M059J (cell line): ENCODE measurements at regions not wholly inside any gene's neighbourhood (a gene's known extent, or its start where the extent isn't known, plus 50 kb on each side); places are given as distances from the start of the nearest gene placed in this dataset.
A peak's percentile ranks its signal among the peaks of the same experiment; 100 is the strongest.
"Not testable (repeated sequence)": the region's sequence is repeated elsewhere in the genome, so short reads cannot be mapped to it uniquely, and the experiment has no call there.

Experiments
- DNase-seq: peaks from one replicate; pipeline ENCODE4 v3.0.0-alpha.2; 2012; ENCODE audit warnings: low read depth

DNA sequence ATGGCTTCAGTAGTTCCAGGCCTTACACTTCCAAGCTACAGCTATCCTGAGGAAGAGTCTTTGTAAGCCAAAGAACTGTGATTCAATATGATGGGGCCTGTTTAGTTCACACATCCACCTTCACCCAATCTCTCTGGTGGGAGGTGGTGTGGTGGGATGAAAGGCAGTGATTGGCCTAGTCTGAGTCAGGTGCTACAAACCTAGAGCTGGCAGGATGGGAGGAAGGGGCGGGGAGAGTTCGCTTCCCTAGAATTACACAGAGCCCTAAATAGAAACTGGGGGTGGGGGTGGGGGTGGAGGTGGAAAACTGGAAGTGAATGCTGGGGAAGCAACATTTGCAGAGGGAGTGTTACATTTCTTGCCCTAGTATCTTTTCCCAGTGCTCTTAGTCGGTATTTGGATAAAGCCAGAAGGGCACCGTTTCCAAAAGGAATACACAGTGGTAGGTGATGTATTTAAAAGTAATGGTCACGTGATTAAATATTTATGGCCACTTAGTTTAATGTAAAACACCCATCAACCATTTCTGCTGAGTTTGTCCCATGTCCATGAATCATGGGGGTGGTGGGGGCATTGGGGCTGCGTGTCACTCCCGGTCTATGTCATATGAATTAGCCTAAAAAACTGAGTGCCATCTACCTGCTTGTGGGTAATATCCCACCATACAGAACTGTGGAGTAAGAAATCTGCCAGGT lies 247.6 kb upstream of the PROK2 start:
- DNase-seq: no peak

DNA sequence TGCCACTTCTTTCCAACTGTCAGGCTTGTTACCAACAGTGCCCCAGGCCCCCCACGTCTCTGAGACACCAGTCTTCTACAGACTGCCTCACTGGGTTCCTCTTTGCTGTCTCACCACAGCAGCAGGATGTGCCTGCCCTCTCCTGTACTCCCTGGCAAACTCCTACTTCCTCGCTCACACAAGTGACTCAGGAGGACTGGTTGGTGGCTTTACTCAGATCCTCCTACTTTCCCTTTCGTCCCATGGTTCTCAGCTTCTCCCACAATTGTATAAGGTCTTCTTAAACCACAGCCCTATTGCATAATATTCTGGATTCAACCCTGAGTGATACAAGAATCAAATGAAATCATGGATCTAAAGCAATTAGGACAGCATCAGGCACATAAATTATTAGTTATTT lies 246.6 kb upstream of the PROK2 start:
- DNase-seq: peak; percentile 75

DNA sequence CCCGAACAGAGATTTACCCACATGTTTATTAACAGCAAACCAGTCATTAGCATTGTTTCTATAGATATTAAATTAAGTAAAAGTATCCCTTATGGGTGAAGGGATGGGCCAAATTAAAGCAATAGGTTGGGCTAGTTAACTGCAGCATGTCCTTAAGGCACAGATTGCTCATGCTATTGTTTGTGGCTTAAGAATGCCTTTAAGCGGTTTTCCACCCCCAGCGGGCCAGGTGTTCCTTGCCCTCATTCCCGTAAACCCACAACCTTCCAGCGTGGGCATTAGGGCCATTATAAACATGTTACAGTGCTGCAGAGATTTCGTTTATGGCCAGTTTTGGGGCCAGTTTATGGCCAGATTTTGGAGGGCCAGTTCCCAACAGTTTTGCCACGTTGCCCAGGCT lies 245.3 kb upstream of the PROK2 start:
- peak; percentile 39 for DNase-seq

DNA sequence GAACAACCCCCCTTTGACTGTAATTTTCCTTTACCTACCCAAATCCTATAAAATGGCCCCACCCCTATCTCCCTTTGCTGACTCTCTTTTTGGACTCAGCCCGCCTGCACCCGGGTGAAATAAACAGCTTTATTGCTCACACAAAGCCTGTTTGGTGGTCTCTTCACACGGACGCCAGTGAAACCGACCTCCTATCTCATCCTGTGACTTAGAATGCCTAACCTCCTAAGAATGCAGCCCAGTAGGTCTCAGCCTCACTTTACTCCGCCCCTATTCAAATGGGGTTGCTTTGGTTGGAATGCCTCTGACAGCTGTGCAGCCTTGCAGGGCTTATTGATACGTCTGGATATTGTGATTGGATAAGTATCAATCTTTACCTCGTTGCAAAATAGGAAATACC lies 243.8 kb upstream of the PROK2 start:
- DNase-seq: not testable (repeated sequence)

DNA sequence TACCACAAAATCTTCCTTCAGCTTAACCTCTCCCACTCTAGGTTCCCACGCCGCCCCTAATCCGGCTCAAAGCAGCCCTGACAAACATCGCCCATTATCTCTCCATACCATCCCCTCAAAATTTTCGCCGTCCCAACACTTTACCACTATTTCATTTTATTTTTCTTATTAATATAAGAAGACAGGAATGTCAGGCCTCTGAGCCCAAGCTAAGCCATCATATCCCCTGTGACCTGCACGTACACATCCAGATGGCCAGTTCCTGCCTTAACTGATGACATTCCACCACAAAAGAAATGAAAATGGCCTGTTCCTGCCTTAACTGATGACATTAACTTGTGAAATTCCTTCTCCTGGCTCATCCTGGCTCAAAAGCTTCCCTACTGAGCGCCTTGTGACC lies 243.4 kb upstream of the PROK2 start:
- DNase-seq: not testable (repeated sequence)

DNA sequence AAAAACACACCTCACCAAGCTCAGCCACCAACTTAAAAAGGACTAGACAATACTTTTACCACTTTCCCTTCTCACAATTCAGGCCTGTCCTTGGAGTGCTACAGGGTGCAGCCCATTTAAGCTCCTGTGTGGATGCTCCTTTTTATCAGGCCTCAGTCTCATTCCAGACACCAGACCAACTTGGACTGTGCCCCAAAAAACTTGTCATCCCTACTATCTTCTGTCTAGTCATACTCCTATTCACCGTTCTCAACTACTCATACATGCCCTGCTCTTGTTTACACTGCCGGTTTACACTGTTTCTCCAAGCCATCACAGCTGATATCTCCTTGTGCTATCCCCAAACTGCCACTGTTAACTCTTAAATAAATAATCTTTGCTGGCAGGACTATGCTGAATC lies 242.8 kb upstream of the PROK2 start:
- DNase-seq: not testable (repeated sequence)

DNA sequence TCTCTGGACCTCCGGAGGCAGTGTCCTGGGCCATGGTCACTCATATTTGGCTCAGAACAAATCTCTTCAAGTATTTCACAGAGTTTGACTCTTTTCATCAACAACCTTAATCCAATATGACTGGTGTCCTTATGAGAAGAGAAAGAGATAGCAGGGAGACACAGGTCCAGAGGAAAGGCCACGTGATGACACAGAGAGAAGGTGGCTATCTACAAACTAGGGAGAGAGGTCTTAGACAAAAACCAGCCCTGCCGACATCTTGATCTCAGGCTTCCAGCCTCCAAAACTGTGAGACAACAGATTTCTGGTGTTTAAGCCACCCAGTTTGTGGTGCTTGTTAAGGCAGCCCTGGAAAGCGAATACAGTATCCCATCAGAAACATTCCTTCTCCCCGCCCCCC lies 237.1 kb upstream of the PROK2 start:
- no peak for DNase-seq

DNA sequence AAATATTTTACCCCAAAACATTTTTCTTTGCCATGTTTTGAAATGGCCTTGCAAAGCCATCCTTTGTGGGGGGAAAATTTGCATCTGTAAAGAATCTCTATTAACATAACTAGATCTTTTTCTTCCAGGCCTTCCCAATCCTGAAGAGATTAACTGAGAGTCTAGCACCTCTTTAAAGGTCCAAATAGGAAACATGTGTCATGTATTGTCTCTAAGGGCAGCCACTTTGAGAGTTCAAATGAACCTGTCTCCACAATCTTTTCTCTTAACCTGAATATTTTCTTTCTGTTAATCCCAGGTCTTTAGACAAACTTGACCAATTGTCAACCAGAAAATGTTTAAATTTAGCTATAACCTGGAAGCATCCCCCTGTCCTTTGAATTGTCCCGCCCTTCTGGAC lies 236.6 kb upstream of the PROK2 start:
- no peak for DNase-seq

DNA sequence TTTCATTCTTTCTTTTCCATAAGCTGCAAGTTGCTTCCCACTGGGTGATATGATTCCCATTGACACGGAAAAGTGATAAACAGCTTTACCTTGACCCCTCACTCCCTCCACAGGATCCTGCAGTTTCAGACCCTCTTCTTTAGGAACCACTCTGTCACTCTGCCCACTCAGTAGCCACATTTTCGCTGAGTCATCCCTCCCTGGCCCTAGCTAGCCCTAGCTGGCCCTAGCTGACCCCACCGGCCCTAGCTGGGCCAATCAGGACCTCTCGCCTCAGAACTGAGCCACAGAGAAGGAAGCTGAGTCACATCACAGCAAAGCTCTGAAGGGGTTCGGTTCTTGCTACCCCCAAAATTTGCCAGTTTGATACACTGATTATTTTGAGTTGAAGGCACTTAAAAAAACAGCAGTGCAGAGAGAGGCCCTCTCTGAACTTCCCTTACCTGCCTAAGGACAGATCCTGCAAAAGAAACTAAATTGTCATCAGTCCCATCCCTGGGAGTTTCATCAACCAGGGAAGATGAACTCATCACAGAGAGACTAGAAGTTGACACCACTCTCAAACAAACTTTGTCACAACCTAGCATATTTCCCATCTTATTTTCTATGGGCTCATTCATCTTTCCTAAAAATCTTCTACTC lies 233.5 kb upstream of the PROK2 start:
- DNase-seq: peak; percentile 20

DNA sequence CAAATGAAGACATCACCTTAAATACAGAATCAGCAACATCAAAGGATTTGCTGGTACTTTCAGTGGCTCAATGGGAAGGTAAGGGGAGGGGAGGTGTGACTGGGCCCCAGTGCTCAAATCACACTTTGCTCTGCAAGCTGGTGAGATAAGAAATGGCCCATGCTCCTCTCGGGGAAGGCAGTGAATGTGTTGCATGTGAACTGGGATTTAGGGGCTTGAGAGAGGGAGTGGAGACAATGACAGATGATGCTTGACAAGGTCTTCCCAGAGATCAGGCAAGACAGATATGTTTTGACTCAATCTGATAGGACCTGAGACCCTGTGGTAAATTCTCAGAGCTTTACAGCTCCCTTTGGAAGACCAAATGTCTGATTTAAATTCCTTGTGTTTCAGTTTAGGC lies 233.0 kb upstream of the PROK2 start:
- DNase-seq: no peak

DNA sequence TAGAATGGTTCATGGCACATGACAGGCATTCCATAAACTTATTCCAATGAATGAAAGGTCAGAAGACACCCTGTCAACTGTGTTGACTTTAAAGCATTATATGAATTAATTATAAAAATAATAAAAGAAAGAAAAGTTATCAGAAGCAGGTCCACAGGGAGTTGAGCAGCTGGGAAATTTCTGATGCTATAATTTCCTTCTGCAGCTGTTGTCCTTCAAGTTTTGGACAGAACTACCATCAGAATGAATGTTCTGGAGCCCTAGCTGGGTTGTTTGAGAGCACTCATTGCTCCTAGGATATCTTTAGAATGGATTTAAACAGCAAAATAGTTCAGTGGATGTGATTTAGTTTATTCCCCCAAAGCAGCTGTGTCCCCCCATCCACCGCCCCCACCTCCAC lies 232.4 kb upstream of the PROK2 start:
- no peak for DNase-seq

DNA sequence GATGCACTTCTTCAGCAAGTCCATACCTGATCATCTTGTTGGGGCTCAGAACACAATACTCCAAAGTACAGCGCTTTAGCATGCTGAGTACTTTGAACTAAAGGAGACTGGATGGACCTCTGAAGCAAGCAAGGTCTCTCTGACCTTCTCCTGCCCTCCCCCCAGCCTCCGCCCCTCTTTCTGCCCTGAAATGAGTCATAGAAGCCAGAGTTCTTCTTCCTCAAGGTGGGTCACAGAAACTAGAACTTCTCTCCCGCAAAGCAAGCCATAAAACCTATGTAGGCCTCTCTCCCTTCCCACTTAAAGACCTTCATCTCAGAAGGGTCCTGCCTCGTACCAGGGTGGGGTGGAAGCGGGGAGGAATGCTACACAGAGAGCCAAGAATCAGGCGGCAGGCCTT lies 230.5 kb upstream of the PROK2 start:
- DNase-seq: no peak

DNA sequence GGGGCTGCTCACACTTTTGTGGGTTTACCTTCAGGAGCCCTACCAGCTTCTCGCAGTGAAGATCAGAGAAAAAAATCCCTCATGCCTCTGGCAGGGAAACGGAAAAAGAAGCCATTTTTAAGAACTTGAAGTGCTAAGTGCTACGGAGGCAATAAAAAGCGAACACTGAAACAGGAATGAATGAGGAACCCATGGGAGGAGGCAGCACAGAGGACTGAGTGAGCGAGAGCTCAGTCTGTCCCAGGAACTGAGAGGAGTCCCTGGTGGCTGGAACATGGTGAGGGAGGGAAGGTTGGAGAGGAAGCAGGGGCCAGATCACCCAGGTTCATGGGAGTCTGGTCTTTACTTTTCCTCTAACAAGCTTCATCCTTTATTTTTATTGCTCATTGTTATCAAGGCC lies 228.1 kb upstream of the PROK2 start:
- no peak for DNase-seq

DNA sequence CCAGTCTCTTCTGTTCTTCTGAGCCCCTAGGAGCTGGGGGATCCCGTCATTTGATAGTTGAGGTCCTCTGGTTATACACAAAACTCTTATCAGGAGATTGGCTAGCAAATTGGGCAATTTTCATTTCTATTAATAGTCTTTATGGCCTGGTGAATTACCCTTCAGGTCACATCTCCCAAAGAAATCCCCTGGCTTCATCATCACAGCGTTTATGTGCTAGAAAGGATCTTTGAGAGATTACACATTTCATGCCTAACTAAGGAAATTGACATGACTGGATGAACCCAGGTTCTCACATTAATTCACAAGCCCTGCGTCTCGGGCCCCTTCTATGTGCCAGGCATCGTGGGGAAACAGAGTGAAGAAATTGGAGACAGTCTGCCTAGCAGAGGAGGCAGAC lies 227.4 kb upstream of the PROK2 start:
- no peak for DNase-seq

DNA sequence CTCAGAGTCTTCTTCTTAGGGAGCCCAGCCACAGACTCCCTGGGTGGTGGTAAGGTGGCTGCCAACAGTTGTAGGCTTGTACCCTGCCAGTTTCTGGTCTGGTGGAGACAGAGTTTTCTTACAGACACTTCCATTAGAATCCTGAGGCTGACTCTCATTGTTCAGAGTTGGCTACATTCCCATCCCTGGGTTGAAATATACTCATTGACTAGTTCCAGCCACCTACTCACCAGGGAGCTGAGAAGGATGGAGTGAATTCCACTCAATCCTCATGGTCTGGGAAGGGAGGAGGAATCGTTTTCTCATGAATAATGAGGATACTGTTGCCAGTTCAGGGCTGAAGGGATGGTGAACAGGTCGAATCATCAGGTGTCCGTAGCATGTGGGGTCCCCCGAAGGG lies 226.5 kb upstream of the PROK2 start:
- DNase-seq: peak; percentile 38

DNA sequence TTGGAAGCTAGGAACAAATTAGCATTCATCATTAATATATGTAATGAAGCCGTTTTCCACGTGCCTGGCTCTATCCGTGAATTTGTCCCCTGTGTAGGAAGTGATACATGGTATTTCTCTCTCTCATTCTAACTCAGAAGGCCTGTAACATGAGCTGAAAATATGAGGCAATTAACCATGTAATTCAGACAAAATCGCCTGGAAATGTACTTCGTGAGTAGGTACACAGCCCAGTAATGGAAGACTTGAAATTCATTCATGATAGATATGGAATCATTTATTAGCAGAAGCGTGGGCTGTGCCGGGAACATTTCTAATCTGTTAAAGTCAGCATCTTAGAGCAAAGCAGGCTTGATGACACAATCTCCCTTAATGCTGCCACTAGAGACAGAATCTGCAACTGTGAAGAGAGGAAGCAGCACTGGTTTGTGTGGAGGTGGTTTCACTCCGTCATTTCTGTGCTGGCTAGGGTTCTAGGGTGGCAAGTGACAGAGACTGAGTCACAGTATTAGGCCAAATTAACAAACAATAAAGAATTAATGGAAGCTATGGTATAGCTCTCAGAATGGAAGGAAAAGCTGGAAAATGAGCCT lies 225.0 kb upstream of the PROK2 start:
- DNase-seq: no peak

DNA sequence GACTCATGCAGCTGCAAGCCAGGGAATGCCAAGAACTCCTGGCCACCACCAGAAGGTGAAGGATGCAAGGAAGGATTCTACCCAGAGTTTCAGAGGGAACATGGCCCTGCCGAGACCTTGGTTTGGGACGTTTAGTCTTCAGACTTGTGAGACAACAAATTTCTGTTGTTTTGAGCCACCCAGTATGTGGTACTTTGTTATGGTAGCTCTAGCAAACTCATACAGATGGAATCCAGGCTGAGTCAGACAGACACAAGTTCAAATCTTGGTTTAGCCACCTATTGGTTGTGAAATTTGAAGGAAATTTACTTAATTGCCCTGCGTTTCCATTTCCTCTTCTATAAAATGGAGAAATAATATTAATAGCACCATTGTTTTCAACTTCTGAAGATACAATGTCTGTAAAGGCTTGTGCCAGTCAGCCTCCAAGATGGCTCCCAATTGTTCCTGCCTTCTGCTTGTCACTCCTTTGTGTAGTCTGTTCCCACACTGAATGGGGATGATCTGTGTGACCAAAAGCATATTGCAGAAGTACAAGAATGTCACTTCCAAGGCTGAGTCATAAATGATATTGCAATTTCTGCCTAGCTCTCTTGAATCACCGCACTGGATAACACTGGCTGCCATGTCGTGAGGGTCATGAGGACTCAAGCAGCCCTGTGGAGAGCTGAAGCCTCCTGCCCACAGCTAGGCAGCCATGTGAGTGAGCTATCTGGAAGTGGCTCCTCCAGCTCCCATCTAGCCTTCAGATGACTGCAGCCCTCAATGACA lies 223.5 kb upstream of the PROK2 start:
- DNase-seq: peak; percentile 40

DNA sequence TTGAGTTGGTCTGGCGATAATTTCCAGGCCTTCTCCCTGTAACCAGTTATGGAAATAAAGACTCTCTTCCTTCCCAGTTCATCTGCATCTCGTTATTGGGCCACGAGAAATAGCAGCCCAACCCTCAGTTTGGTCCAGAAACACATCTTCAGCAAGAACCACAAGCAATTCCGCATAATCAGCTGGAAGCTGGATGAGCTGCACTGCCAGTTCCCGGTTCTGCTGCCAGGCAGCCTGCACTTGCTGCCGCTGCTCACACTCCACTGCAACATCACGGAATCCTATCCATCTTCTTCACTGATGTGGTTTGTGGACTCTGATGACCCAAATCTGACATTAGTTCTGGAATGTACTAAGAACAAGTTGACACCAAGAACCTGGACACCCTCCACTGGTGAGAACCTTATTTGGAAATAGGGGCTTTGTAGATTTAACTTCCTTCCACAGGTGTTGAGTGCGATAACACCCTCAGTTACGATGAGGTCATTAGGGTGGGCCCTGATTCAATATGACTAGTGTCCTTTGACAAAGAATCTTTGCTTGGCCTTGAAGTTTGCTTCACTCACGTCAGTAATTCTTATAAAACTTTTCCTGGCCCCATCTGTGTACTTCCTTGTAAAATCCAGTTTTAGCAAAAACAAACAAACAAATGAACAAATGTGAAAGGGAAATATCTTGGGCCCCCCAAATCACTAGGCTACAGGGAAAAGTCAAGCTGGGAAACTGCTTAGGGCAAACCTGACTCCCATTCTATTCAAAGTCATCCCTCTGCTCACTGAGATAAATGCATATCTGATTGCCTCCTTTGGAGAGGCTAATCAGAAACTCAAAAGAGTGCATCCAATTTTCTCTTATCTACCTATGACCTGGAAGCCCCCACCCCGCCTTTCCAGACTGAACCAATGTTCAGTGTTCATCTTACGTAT lies 221.9 kb upstream of the PROK2 start:
- no peak for DNase-seq

DNA sequence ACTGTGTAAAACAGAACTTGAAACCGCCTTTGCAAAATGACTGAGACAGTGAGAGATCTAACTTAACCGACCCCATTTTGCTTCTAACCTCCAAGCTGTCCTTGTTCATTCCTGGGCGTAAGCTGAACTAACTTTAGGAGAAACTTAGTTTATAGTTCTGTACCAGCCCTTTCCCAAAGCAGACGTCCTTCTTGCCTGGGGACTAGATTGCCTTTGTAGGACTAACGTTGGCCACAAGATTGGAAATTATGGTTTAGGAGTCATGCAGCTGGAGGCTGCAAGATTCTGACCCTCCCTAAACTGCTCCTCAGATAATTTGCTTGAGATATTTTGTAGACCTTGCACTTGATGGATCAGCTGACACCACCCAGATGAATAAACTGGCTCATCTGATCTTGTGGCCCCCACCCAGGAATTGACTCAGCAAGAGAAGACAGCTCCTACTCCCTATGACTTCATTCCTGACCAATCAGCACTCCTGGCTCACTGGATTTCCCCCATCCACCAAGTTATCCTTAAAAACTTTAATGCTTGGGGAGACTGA lies 219.9 kb upstream of the PROK2 start:
- DNase-seq: no peak

DNA sequence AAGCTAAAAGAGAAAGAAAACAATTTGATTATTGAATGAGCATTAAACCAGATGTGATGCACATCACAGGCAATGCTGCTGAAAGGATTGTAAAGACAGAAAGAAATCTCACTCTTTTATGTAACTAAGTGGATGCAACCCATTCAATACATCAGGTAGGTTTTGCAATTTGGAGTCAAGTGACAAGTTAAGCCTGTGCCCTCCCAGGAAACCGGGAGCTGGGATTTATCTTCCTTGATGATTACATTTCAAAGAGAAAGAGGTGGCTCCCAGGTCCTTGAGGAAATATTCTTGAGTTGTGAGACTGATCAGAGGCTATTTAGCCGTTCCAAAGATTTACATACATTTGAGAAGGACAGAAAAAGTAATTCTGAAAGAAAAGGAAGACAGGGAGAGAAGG lies 219.0 kb upstream of the PROK2 start:
- DNase-seq: no peak

DNA sequence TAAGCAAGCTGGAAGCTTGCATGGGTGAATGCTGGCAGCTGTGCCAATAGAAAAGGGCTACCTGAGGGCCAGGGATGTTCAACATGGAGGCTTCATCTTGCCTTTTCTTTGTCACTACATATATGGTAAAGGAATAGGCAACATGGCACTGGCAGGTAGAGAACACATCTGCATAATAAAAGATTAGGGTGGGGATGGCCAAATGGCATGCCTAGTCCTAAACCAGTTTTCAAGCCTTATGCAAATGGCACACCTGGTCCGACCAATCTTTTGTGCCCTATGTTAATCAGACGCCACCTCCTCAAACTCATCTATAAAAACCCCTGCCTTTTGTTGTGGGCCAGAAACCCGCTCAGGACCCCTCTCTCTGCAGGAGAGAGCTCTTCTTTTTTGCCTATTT lies 216.8 kb upstream of the PROK2 start:
- DNase-seq: no peak
